ENCODE measurements at regions not wholly inside any gene's neighbourhood (a gene's known extent, or its start where the extent isn't known, plus 50 kb on each side); places are given as distances from the start of the nearest gene placed in this dataset.
"Not testable (repeated sequence)": the region's sequence is repeated elsewhere in the genome, so short reads cannot be mapped to it uniquely, and the experiment has no call there.

GRCh38 chrX:52261125-52261462, 76.4 kb downstream of the MAGED4 start:
- peak; percentile 94 for FAIRE-seq
- WGBS, 2 donors = 4 to 6% methylated on average over 2 of the region's 2 CpGs

GRCh38 chrX:52261463-52262194, 76.9 kb downstream of the MAGED4 start:
- TF ChIP-seq CTCF (IDR thresholded peaks at IDR 0.05) = peak; percentile 87 to 94 (median 90)

More at GRCh38 chrX:52261125-52261462, 76.4 kb downstream of the MAGED4 start:
- peak overlapping the region in 1 of 4 donors; percentile 79 for H3K27ac ChIP-seq
- H3K27me3 ChIP-seq = peaks cover 0 to 26% (median 9%) of the 10 kb centered on the region in 4 donors
- no peaks in the 10 kb centered on the region for H3K9me3 ChIP-seq
- H3K4me1 ChIP-seq = peaks cover 0 to 9% (median 0%) of the 10 kb centered on the region in 3 donors
- peak overlapping the region in 2 of 4 donors; percentile 53 to 67 for H3K4me3 ChIP-seq
- no peak for DNase-seq
- H3K36me3 ChIP-seq = no peaks in the 10 kb centered on the region
- ATAC-seq = peak in 3 of 4 donors; percentile 8 to 21 (median 20)
- TF ChIP-seq CTCF (IDR thresholded peaks at IDR 0.05) = no peak
- intact Hi-C loops (cut with DNase I) = no loop called here

GRCh38 chrX:52262195-52262546, 77.5 kb downstream of the MAGED4 start:
- peaks cover 0 to 19% (median 4%) of the 10 kb centered on the region in 4 donors for H3K27me3 ChIP-seq
- H3K27ac ChIP-seq = peak overlapping the region; percentile 64 to 85 (median 79)
- no peak for FAIRE-seq
- intact Hi-C loops (cut with DNase I) = no loop called here
- WGBS, 2 donors = 11 to 18% methylated on average over 19 of the region's 19 CpGs
- H3K36me3 ChIP-seq = no peaks in the 10 kb centered on the region
- ATAC-seq = peak; percentile 3 to 32 (median 12)
- peak overlapping the region; percentile 20 to 67 (median 49) for H3K4me3 ChIP-seq
- peaks cover 0 to 9% (median 0%) of the 10 kb centered on the region in 3 donors for H3K4me1 ChIP-seq
- TF ChIP-seq CTCF (IDR thresholded peaks at IDR 0.05) = no peak
- DNase-seq = no peak
- H3K9me3 ChIP-seq = no peaks in the 10 kb centered on the region

More at GRCh38 chrX:52261463-52262194, 76.9 kb downstream of the MAGED4 start:
- FAIRE-seq (peak; percentile 64), DNase-seq (peak; percentile 91 to 98 (median 97)), ATAC-seq (peak; percentile 99 to 100 (median 100))
- H3K4me1 ChIP-seq = peaks cover 0 to 9% (median 0%) of the 10 kb centered on the region in 3 donors
- WGBS, 2 donors = 0 to 1% methylated on average over 40 to 41 of the region's 41 CpGs
- H3K27me3 ChIP-seq = peaks cover 0 to 25% (median 6%) of the 10 kb centered on the region in 4 donors
- peak overlapping the region; percentile 64 to 85 (median 79) for H3K27ac ChIP-seq
- intact Hi-C loops (cut with DNase I) = no loop called here
- H3K4me3 ChIP-seq = peak overlapping the region; percentile 20 to 67 (median 49)
- H3K36me3 ChIP-seq = no peaks in the 10 kb centered on the region
- H3K9me3 ChIP-seq = no peaks in the 10 kb centered on the region

- Histone ChIP-seq H3K27ac (no peak overlapping the region), H3K36me3 (no peaks in the 10 kb centered on the region), H3K27me3 (peaks cover 0 to 14% (median 0%) of the 10 kb centered on the region in 4 donors), H3K4me3 (no peak overlapping the region), H3K9me3 (no peaks in the 10 kb centered on the region), H3K4me1 (peaks cover 0 to 9% (median 0%) of the 10 kb centered on the region in 3 donors)
- WGBS, 2 donors = 88 to 90% methylated on average over 5 of the region's 5 CpGs
- intact Hi-C loops (cut with DNase I) = no loop called here
- DNase-seq (no peak), FAIRE-seq (no peak), ATAC-seq (no peak)
- no peak for TF ChIP-seq CTCF (IDR thresholded peaks at IDR 0.05)
Measured at GRCh38 chrX:52263417-52263816, 78.7 kb downstream of the MAGED4 start.

- no peak for FAIRE-seq
- 39 to 45% methylated on average over 4 of the region's 4 CpGs for whole genome bisulfite sequencing, 2 donors
Measured at GRCh38 chrX:52265713-52266112, 81.0 kb downstream of the MAGED4 start.

GRCh38 chrX:52268502-52268901, 83.8 kb downstream of the MAGED4 start:
- DNase-seq; H3K9me3 ChIP-seq; intact Hi-C loops (cut with DNase I); H3K4me1 ChIP-seq; H3K4me3 ChIP-seq; FAIRE-seq; H3K36me3 ChIP-seq; ATAC-seq; H3K27ac ChIP-seq: not testable (repeated sequence)
- H3K27me3 ChIP-seq = peaks cover 0 to 20% (median 0%) of the 10 kb centered on the region in 4 donors
- WGBS, 2 donors = 68% methylated on average over 1 of the region's 1 CpG

More at GRCh38 chrX:52265713-52266112, 81.0 kb downstream of the MAGED4 start:
- intact Hi-C loops (cut with DNase I) = no loop called here
- peaks cover 0 to 16% (median 0%) of the 10 kb centered on the region in 4 donors for H3K27me3 ChIP-seq
- no peaks in the 10 kb centered on the region for H3K36me3 ChIP-seq
- DNase-seq = no peak
- H3K9me3 ChIP-seq = no peaks in the 10 kb centered on the region
- ATAC-seq = no peak
- H3K4me3 ChIP-seq = no peak overlapping the region
- TF ChIP-seq CTCF (IDR thresholded peaks at IDR 0.05) = no peak
- H3K27ac ChIP-seq = no peak overlapping the region
- peaks cover 0 to 9% (median 0%) of the 10 kb centered on the region in 3 donors for H3K4me1 ChIP-seq

Measured in pancreas (tissue), 10 donors.